ENCODE measurements at regions not wholly inside any gene's neighbourhood (a gene's known extent, or its start where the extent isn't known, plus 50 kb on each side); places are given as distances from the start of the nearest gene placed in this dataset.
"Not testable (repeated sequence)": the region's sequence is repeated elsewhere in the genome, so short reads cannot be mapped to it uniquely, and the experiment has no call there.

- Histone ChIP-seq H3K9me2 (replicated peaks; ENCODE audit: insufficient read depth, low read length) (no peaks in the 10 kb centered on the region), H3K79me2 (ENCODE audit: low read length) (no peaks in the 10 kb centered on the region), H3K36me3 (ENCODE audit: insufficient read depth, low read length) (no peaks in the 10 kb centered on the region), H2AFZ (ENCODE audit: low read length) (no peak overlapping the region), H3K4me2 (ENCODE audit: low read depth, low read length, poor library complexity, severe bottlenecking) (no peak overlapping the region), H3K27ac (ENCODE audit: low read length) (no peak overlapping the region), H3K27me3 (ENCODE audit: low read length) (no peaks in the 10 kb centered on the region), H3K9ac (ENCODE audit: low read length) (no peak overlapping the region), H3K4me1 (ENCODE audit: low read length) (no peaks in the 10 kb centered on the region), H3K9me3 (ENCODE audit: low read length) (peaks cover 9% of the 10 kb centered on the region; the same call in 1 of the 2 replicates), H3K4me3 (ENCODE audit: low read length) (no peak overlapping the region), H4K20me1 (ENCODE audit: insufficient read depth, low read depth, low read length) (no peaks in the 10 kb centered on the region)
- DNase-seq = no peak
Observed at GRCh38 chr13:58495668-58496067, 864.1 kb downstream of the PCDH17 start.

GRCh38 chr13:58500938-58501337, 869.4 kb downstream of the PCDH17 start:
- Histone ChIP-seq H3K9me3 (ENCODE audit: low read length) (peaks cover 5% of the 10 kb centered on the region; the same call in 1 of the 2 replicates), H3K4me2 (ENCODE audit: low read depth, low read length, poor library complexity, severe bottlenecking) (no peak overlapping the region), H3K36me3 (ENCODE audit: insufficient read depth, low read length) (no peaks in the 10 kb centered on the region), H2AFZ (ENCODE audit: low read length) (no peak overlapping the region), H3K9ac (ENCODE audit: low read length) (no peak overlapping the region), H3K27me3 (ENCODE audit: low read length) (no peaks in the 10 kb centered on the region), H3K4me3 (ENCODE audit: low read length) (no peak overlapping the region), H3K9me2 (replicated peaks; ENCODE audit: insufficient read depth, low read length) (no peaks in the 10 kb centered on the region), H4K20me1 (ENCODE audit: insufficient read depth, low read depth, low read length) (no peaks in the 10 kb centered on the region), H3K27ac (ENCODE audit: low read length) (no peak overlapping the region), H3K79me2 (ENCODE audit: low read length) (no peaks in the 10 kb centered on the region), H3K4me1 (ENCODE audit: low read length) (no peaks in the 10 kb centered on the region)
- DNase-seq = no peak

DNA sequence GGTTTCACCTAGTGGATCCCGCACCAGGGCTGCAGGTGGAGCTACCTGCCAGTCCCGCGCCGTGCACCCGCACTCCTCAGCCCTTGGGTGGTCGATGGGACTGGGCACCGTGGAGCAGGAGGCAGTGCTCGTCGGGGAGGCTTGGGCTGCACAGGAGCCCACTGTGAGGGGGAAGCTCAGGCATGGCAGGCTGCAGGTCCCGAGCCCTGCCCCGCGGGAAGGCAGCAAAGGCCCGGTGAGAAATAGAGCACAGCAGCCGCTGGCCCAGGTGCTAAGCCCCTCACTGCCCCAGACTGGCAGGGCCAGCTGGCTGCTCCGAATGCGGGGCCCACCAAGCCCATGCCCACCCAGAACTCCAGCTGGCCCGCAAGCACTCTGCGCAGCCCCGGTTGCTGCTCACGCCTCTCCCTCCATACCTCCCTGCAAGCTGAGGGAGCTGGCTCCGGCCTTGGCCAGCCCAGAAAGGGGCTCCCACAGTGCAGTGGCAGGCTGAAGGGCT, 872.7 kb downstream of the PCDH17 start:
- H3K4me1 ChIP-seq (ENCODE audit: low read length); H3K79me2 ChIP-seq (ENCODE audit: low read length); H3K9me2 ChIP-seq (replicated peaks; ENCODE audit: insufficient read depth, low read length); DNase-seq; H3K36me3 ChIP-seq (ENCODE audit: insufficient read depth, low read length); H4K20me1 ChIP-seq (ENCODE audit: insufficient read depth, low read depth, low read length); H3K4me2 ChIP-seq (ENCODE audit: low read depth, low read length, poor library complexity, severe bottlenecking); H3K27ac ChIP-seq (ENCODE audit: low read length); H3K9ac ChIP-seq (ENCODE audit: low read length); H3K4me3 ChIP-seq (ENCODE audit: low read length); H2AFZ ChIP-seq (ENCODE audit: low read length); H3K27me3 ChIP-seq (ENCODE audit: low read length): not testable (repeated sequence)
- H3K9me3 ChIP-seq (ENCODE audit: low read length) = peaks cover 16% of the 10 kb centered on the region

DNA sequence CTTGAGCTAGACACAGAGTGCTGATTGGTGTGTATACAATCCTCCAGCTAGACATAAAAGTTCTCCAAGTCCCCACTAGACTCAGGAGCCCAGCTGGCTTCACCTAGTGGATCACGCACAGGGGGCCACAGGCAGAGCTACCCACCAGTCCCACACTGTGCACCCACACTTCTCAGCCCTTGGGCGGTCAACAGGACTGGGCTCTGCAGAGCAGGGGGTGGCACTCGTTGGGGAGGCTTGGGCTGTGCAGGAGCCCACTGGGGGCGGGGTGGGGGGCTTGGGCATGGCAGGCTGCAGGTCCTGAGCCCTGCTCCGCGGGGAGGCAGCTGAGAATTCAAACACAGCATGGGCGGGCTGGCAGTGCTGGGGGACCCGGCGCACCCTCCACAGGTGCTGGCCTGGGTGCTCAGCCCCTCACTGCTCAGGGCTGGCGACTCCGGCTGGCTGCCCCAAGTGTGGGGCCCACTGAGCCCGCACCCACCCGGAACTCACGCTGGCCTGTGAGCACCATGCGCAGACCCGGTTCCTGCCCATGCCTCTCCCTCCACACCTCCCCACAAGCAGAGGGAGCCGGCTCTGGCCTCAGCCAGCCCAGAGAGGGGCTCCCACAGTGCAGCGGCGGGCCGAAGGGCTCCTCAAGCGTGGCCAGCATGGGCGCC, 873.8 kb downstream of the PCDH17 start:
- not testable (repeated sequence) for H2AFZ ChIP-seq (ENCODE audit: low read length); H4K20me1 ChIP-seq (ENCODE audit: insufficient read depth, low read depth, low read length); H3K4me3 ChIP-seq (ENCODE audit: low read length); H3K27me3 ChIP-seq (ENCODE audit: low read length); H3K9ac ChIP-seq (ENCODE audit: low read length); H3K27ac ChIP-seq (ENCODE audit: low read length); DNase-seq; H3K9me2 ChIP-seq (replicated peaks; ENCODE audit: insufficient read depth, low read length); H3K36me3 ChIP-seq (ENCODE audit: insufficient read depth, low read length); H3K4me1 ChIP-seq (ENCODE audit: low read length); H3K4me2 ChIP-seq (ENCODE audit: low read depth, low read length, poor library complexity, severe bottlenecking); H3K79me2 ChIP-seq (ENCODE audit: low read length)
- peaks cover 19% of the 10 kb centered on the region for H3K9me3 ChIP-seq (ENCODE audit: low read length)

- Histone ChIP-seq H3K9me2 (replicated peaks; ENCODE audit: insufficient read depth, low read length) (no peaks in the 10 kb centered on the region), H3K27ac (ENCODE audit: low read length) (no peak overlapping the region), H4K20me1 (ENCODE audit: insufficient read depth, low read depth, low read length) (no peaks in the 10 kb centered on the region), H3K9me3 (ENCODE audit: low read length) (peaks cover 5% of the 10 kb centered on the region; the same call in 1 of the 2 replicates), H2AFZ (ENCODE audit: low read length) (no peak overlapping the region), H3K4me1 (ENCODE audit: low read length) (no peaks in the 10 kb centered on the region), H3K9ac (ENCODE audit: low read length) (no peak overlapping the region), H3K4me3 (ENCODE audit: low read length) (no peak overlapping the region), H3K79me2 (ENCODE audit: low read length) (no peaks in the 10 kb centered on the region), H3K36me3 (ENCODE audit: insufficient read depth, low read length) (no peaks in the 10 kb centered on the region), H3K27me3 (ENCODE audit: low read length) (no peaks in the 10 kb centered on the region), H3K4me2 (ENCODE audit: low read depth, low read length, poor library complexity, severe bottlenecking) (no peak overlapping the region)
- no peak for DNase-seq
Observed at GRCh38 chr13:58528351-58528750, 896.8 kb downstream of the PCDH17 start.

- Histone ChIP-seq H3K4me1 (ENCODE audit: low read length) (no peaks in the 10 kb centered on the region), H3K4me2 (ENCODE audit: low read depth, low read length, poor library complexity, severe bottlenecking) (no peak overlapping the region), H3K36me3 (ENCODE audit: insufficient read depth, low read length) (no peaks in the 10 kb centered on the region), H3K27ac (ENCODE audit: low read length) (no peak overlapping the region), H3K9ac (ENCODE audit: low read length) (no peak overlapping the region), H3K9me3 (ENCODE audit: low read length) (peaks cover 12% of the 10 kb centered on the region; the same call in 1 of the 2 replicates), H3K9me2 (replicated peaks; ENCODE audit: insufficient read depth, low read length) (no peaks in the 10 kb centered on the region), H3K27me3 (ENCODE audit: low read length) (no peaks in the 10 kb centered on the region), H3K4me3 (ENCODE audit: low read length) (no peak overlapping the region), H2AFZ (ENCODE audit: low read length) (no peak overlapping the region), H4K20me1 (ENCODE audit: insufficient read depth, low read depth, low read length) (no peaks in the 10 kb centered on the region), H3K79me2 (ENCODE audit: low read length) (no peaks in the 10 kb centered on the region)
- no peak for DNase-seq
Observed at GRCh38 chr13:58531614-58532013, 900.1 kb downstream of the PCDH17 start.

GRCh38 chr13:58542530-58542929, 911.0 kb downstream of the PCDH17 start:
- Histone ChIP-seq H3K27me3 (ENCODE audit: low read length) (no peaks in the 10 kb centered on the region), H3K36me3 (ENCODE audit: insufficient read depth, low read length) (no peaks in the 10 kb centered on the region), H3K9me2 (replicated peaks; ENCODE audit: insufficient read depth, low read length) (no peaks in the 10 kb centered on the region), H3K27ac (ENCODE audit: low read length) (no peak overlapping the region), H3K4me1 (ENCODE audit: low read length) (no peaks in the 10 kb centered on the region), H3K9ac (ENCODE audit: low read length) (no peak overlapping the region), H3K4me3 (ENCODE audit: low read length) (no peak overlapping the region), H4K20me1 (ENCODE audit: insufficient read depth, low read depth, low read length) (no peaks in the 10 kb centered on the region), H3K79me2 (ENCODE audit: low read length) (no peaks in the 10 kb centered on the region), H3K4me2 (ENCODE audit: low read depth, low read length, poor library complexity, severe bottlenecking) (no peak overlapping the region), H2AFZ (ENCODE audit: low read length) (no peak overlapping the region), H3K9me3 (ENCODE audit: low read length) (peaks cover 18% of the 10 kb centered on the region)
- no peak for DNase-seq

- Histone ChIP-seq H3K4me2 (ENCODE audit: low read depth, low read length, poor library complexity, severe bottlenecking) (no peak overlapping the region), H3K4me1 (ENCODE audit: low read length) (no peaks in the 10 kb centered on the region), H3K4me3 (ENCODE audit: low read length) (no peak overlapping the region), H3K9ac (ENCODE audit: low read length) (no peak overlapping the region), H3K79me2 (ENCODE audit: low read length) (no peaks in the 10 kb centered on the region), H3K27ac (ENCODE audit: low read length) (no peak overlapping the region), H3K9me2 (replicated peaks; ENCODE audit: insufficient read depth, low read length) (no peaks in the 10 kb centered on the region), H3K9me3 (ENCODE audit: low read length) (peaks cover 27% of the 10 kb centered on the region), H3K36me3 (ENCODE audit: insufficient read depth, low read length) (no peaks in the 10 kb centered on the region), H3K27me3 (ENCODE audit: low read length) (no peaks in the 10 kb centered on the region), H2AFZ (ENCODE audit: low read length) (no peak overlapping the region), H4K20me1 (ENCODE audit: insufficient read depth, low read depth, low read length) (no peaks in the 10 kb centered on the region)
- DNase-seq = no peak
Observed at GRCh38 chr13:58547419-58547818, 915.9 kb downstream of the PCDH17 start.
